ENCODE measurements at regions not wholly inside any gene's neighbourhood (a gene's known extent, or its start where the extent isn't known, plus 50 kb on each side); places are given as distances from the start of the nearest gene placed in this dataset.

DNA sequence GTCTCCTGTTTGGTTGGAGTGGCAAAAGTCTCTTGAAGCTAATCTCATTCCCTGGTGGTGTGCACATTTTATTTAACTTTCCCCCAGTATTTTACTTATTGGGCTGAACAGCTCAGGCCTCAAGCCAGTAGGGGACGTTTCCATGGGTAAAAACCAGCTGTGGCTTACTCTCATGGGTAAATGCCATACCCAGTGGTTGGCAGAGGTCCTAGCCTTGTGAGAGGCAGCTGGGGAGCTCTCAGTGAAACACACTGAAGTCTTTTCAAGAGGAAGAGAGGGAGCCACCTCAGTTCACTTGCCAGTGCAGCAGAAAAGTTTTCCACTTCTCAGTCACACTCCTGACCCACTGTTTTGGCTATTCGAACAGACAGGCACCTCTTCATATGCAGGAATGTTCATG, 1964.2 kb downstream of the ARAP2 start:
- H3K27me3 ChIP-seq (ENCODE audit: control insufficient read depth, insufficient read depth, low read length): no peaks in the 10 kb centered on the region

DNA sequence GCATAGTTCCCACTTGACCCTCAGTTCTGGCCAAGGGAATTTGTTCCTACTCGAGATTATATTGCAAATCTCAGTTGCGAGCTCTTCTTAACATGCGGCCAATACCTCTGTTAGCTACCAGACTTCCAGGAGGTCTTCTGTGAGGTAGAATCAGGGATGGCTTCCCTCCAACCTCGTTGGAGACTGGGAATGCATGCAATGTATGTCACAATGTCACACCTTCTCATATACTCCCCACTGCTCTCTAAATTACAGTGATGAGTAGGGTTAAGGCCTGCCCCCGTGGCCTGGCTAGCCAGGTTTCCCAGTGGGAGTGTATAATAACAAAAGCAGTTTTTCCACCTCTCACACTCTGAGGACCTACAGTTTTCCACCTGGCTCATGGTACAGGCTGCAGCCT, 1962.5 kb downstream of the ARAP2 start:
- Histone ChIP-seq H3K27ac (ENCODE audit: insufficient read depth, low read length) (no peak overlapping the region), H3K79me2 (ENCODE audit: control insufficient read depth, insufficient read depth, low read length) (no peaks in the 10 kb centered on the region), H3K9me3 (ENCODE audit: control insufficient read depth, insufficient read depth, low read depth, low read length) (no peaks in the 10 kb centered on the region), H3K4me1 (ENCODE audit: control insufficient read depth, extremely low read depth, insufficient read depth, low read length) (no peaks in the 10 kb centered on the region), H3K27me3 (ENCODE audit: control insufficient read depth, insufficient read depth, low read length) (no peaks in the 10 kb centered on the region), H3K4me3 (replicated peaks in 1 of 4; ENCODE audit: control extremely low read depth in 1 of 4, insufficient read depth in 1 of 4, low read depth in 3 of 4, low read length in 4 of 4) (no peak overlapping the region), H2AFZ (ENCODE audit: low read length) (no peak overlapping the region), H4K20me1 (ENCODE audit: control insufficient read depth, extremely low read depth, insufficient read depth, low read length) (no peaks in the 10 kb centered on the region), H3K4me2 (ENCODE audit: extremely low read depth, insufficient read depth, low read length) (no peak overlapping the region), H3K9ac (ENCODE audit: insufficient read depth, low read length) (no peak overlapping the region), H3K36me3 (ENCODE audit: control insufficient read depth, insufficient read depth, low read length) (no peaks in the 10 kb centered on the region)
- DNase-seq (ENCODE audit: low read depth in 2 of 2): no peak
- TF ChIP-seq EZH2 (IDR thresholded peaks at IDR 0.05; ENCODE audit: low read length, missing control alignments): no peak
- TF ChIP-seq, protein P1, sequence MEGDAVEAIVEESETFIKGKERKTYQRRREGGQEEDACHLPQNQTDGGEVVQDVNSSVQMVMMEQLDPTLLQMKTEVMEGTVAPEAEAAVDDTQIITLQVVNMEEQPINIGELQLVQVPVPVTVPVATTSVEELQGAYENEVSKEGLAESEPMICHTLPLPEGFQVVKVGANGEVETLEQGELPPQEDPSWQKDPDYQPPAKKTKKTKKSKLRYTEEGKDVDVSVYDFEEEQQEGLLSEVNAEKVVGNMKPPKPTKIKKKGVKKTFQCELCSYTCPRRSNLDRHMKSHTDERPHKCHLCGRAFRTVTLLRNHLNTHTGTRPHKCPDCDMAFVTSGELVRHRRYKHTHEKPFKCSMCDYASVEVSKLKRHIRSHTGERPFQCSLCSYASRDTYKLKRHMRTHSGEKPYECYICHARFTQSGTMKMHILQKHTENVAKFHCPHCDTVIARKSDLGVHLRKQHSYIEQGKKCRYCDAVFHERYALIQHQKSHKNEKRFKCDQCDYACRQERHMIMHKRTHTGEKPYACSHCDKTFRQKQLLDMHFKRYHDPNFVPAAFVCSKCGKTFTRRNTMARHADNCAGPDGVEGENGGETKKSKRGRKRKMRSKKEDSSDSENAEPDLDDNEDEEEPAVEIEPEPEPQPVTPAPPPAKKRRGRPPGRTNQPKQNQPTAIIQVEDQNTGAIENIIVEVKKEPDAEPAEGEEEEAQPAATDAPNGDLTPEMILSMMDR (conservative IDR thresholded peaks at IDR 0.05 in 1 of 2, IDR thresholded peaks at IDR 0.05 in 1 of 2; ENCODE audit: low read depth in 1 of 2, low read length in 2 of 2): no peak

More for the DNA sequence above, 1964.2 kb downstream of the ARAP2 start:
- no peaks in the 10 kb centered on the region for H3K36me3 ChIP-seq (ENCODE audit: control insufficient read depth, insufficient read depth, low read length)
- H3K9ac ChIP-seq (ENCODE audit: insufficient read depth, low read length): no peak overlapping the region
- no peaks in the 10 kb centered on the region for H3K79me2 ChIP-seq (ENCODE audit: control insufficient read depth, insufficient read depth, low read length)
- TF ChIP-seq, protein P1 (conservative IDR thresholded peaks at IDR 0.05 in 1 of 2, IDR thresholded peaks at IDR 0.05 in 1 of 2; ENCODE audit: low read depth in 1 of 2, low read length in 2 of 2): no peak
- no peak for TF ChIP-seq EZH2 (IDR thresholded peaks at IDR 0.05; ENCODE audit: low read length, missing control alignments)
- no peak overlapping the region for H3K27ac ChIP-seq (ENCODE audit: insufficient read depth, low read length)
- no peaks in the 10 kb centered on the region for H3K4me1 ChIP-seq (ENCODE audit: control insufficient read depth, extremely low read depth, insufficient read depth, low read length)
- H4K20me1 ChIP-seq (ENCODE audit: control insufficient read depth, extremely low read depth, insufficient read depth, low read length): no peaks in the 10 kb centered on the region
- no peak overlapping the region for H3K4me2 ChIP-seq (ENCODE audit: extremely low read depth, insufficient read depth, low read length)
- H3K4me3 ChIP-seq (replicated peaks in 1 of 4; ENCODE audit: control extremely low read depth in 1 of 4, insufficient read depth in 1 of 4, low read depth in 3 of 4, low read length in 4 of 4): no peak overlapping the region
- no peak overlapping the region for H2AFZ ChIP-seq (ENCODE audit: low read length)
- no peak for DNase-seq (ENCODE audit: low read depth in 2 of 2)
- no peaks in the 10 kb centered on the region for H3K9me3 ChIP-seq (ENCODE audit: control insufficient read depth, insufficient read depth, low read depth, low read length)

DNA sequence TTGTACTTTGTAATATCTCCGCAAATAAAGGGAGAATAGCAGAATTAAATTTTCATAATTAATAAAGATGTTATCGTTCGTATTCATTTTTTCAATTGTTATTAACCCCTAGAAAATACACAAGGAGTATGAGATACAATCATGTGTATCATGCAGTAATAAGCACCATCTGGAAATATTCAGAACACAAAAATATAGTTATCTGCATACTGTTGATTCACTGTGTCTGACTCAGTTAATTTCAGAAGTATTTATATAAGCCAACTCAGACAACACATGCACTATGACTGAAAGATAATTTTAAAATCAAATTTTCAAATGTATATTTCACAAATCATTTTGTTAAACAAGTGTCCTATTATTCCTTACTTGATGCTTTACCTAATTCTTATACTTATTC, 1954.8 kb downstream of the ARAP2 start:
- Histone ChIP-seq H4K20me1 (ENCODE audit: control insufficient read depth, extremely low read depth, insufficient read depth, low read length) (no peaks in the 10 kb centered on the region), H3K4me3 (replicated peaks in 1 of 4; ENCODE audit: control extremely low read depth in 1 of 4, insufficient read depth in 1 of 4, low read depth in 3 of 4, low read length in 4 of 4) (no peak overlapping the region), H2AFZ (ENCODE audit: low read length) (no peak overlapping the region), H3K36me3 (ENCODE audit: control insufficient read depth, insufficient read depth, low read length) (no peaks in the 10 kb centered on the region), H3K4me2 (ENCODE audit: extremely low read depth, insufficient read depth, low read length) (no peak overlapping the region), H3K79me2 (ENCODE audit: control insufficient read depth, insufficient read depth, low read length) (no peaks in the 10 kb centered on the region), H3K27me3 (ENCODE audit: control insufficient read depth, insufficient read depth, low read length) (no peaks in the 10 kb centered on the region), H3K9ac (ENCODE audit: insufficient read depth, low read length) (no peak overlapping the region), H3K9me3 (ENCODE audit: control insufficient read depth, insufficient read depth, low read depth, low read length) (no peaks in the 10 kb centered on the region), H3K27ac (ENCODE audit: insufficient read depth, low read length) (no peak overlapping the region), H3K4me1 (ENCODE audit: control insufficient read depth, extremely low read depth, insufficient read depth, low read length) (no peaks in the 10 kb centered on the region)
- DNase-seq (ENCODE audit: low read depth in 2 of 2): no peak
- TF ChIP-seq, protein P1 (conservative IDR thresholded peaks at IDR 0.05 in 1 of 2, IDR thresholded peaks at IDR 0.05 in 1 of 2; ENCODE audit: low read depth in 1 of 2, low read length in 2 of 2): no peak
- no peak for TF ChIP-seq EZH2 (IDR thresholded peaks at IDR 0.05; ENCODE audit: low read length, missing control alignments)

Data from fibroblast of lung (primary cell).